ENCODE measurements at regions not wholly inside any gene's neighbourhood (a gene's known extent, or its start where the extent isn't known, plus 50 kb on each side); places are given as distances from the start of the nearest gene placed in this dataset.
"Not testable (repeated sequence)": the region's sequence is repeated elsewhere in the genome, so short reads cannot be mapped to it uniquely, and the experiment has no call there.

- Histone ChIP-seq H3K9me3 (ENCODE audit: low read depth) (no peaks in the 10 kb centered on the region), H3K4me1 (ENCODE audit: low read depth) (no peaks in the 10 kb centered on the region), H3K27ac (no peak overlapping the region), H3K36me3 (no peaks in the 10 kb centered on the region), H3K4me3 (no peak overlapping the region), H3K27me3 (no peaks in the 10 kb centered on the region)
- DNase-seq (ENCODE audit: low read depth in 1 of 2, low spot score in 1 of 2), result no peak
- no peak for TF ChIP-seq CTCF (IDR thresholded peaks at IDR 0.05; ENCODE audit: low read depth, low read length)
These were observed 1438.5 kb downstream of the GRIK2 start for GRCh38 chr6:102832021-102832420.

- Histone ChIP-seq H3K27ac (no peak overlapping the region), H3K27me3 (no peaks in the 10 kb centered on the region), H3K36me3 (no peaks in the 10 kb centered on the region), H3K4me3 (no peak overlapping the region), H3K9me3 (ENCODE audit: low read depth) (no peaks in the 10 kb centered on the region), H3K4me1 (ENCODE audit: low read depth) (no peaks in the 10 kb centered on the region)
- DNase-seq (ENCODE audit: low read depth in 1 of 2, low spot score in 1 of 2), result no peak
- no peak for TF ChIP-seq CTCF (IDR thresholded peaks at IDR 0.05; ENCODE audit: low read depth, low read length)
These were observed 1426.6 kb downstream of the GRIK2 start for GRCh38 chr6:102820098-102820497.

- DNase-seq (ENCODE audit: low read depth in 1 of 2, low spot score in 1 of 2), result no peak
- no peaks in the 10 kb centered on the region for H3K27me3 ChIP-seq
- H3K4me3 ChIP-seq, result no peak overlapping the region
- no peaks in the 10 kb centered on the region for H3K36me3 ChIP-seq
- no peaks in the 10 kb centered on the region for H3K4me1 ChIP-seq (ENCODE audit: low read depth)
- H3K9me3 ChIP-seq (ENCODE audit: low read depth), result no peaks in the 10 kb centered on the region
- no peak overlapping the region for H3K27ac ChIP-seq
- TF ChIP-seq CTCF (IDR thresholded peaks at IDR 0.05; ENCODE audit: low read depth, low read length), result no peak
These were observed 1421.7 kb downstream of the GRIK2 start for GRCh38 chr6:102815207-102815606.

- no peak for TF ChIP-seq CTCF (IDR thresholded peaks at IDR 0.05; ENCODE audit: low read depth, low read length)
- no peak overlapping the region for H3K27ac ChIP-seq
- H3K4me3 ChIP-seq, result no peak overlapping the region
- no peak for DNase-seq (ENCODE audit: low read depth in 1 of 2, low spot score in 1 of 2)
- no peaks in the 10 kb centered on the region for H3K36me3 ChIP-seq
- H3K4me1 ChIP-seq (ENCODE audit: low read depth), result no peaks in the 10 kb centered on the region
- H3K9me3 ChIP-seq (ENCODE audit: low read depth), result no peaks in the 10 kb centered on the region
- no peaks in the 10 kb centered on the region for H3K27me3 ChIP-seq
These were observed 1420.2 kb downstream of the GRIK2 start for GRCh38 chr6:102813489-102814275.

- TF ChIP-seq CTCF (IDR thresholded peaks at IDR 0.05; ENCODE audit: low read depth, low read length), result no peak
These were observed 1418.7 kb downstream of the GRIK2 start for GRCh38 chr6:102812242-102812641.

GRCh38 chr6:102808944-102809505 is 1415.5 kb downstream of the GRIK2 start:
- not testable (repeated sequence) for H3K4me3 ChIP-seq; H3K36me3 ChIP-seq; H3K9me3 ChIP-seq (ENCODE audit: low read depth); DNase-seq (ENCODE audit: low read depth in 1 of 2, low spot score in 1 of 2); H3K27me3 ChIP-seq; H3K4me1 ChIP-seq (ENCODE audit: low read depth); H3K27ac ChIP-seq

More at GRCh38 chr6:102812242-102812641, 1418.7 kb downstream of the GRIK2 start:
- Histone ChIP-seq H3K27ac (no peak overlapping the region), H3K9me3 (ENCODE audit: low read depth) (no peaks in the 10 kb centered on the region), H3K4me3 (no peak overlapping the region), H3K36me3 (no peaks in the 10 kb centered on the region), H3K4me1 (ENCODE audit: low read depth) (no peaks in the 10 kb centered on the region), H3K27me3 (no peaks in the 10 kb centered on the region)
- DNase-seq (ENCODE audit: low read depth in 1 of 2, low spot score in 1 of 2), result no peak
